GM19452 (cell line): ENCODE measurements at regions not wholly inside any gene's neighbourhood (a gene's known extent, or its start where the extent isn't known, plus 50 kb on each side); places are given as distances from the start of the nearest gene placed in this dataset.

Experiments used
- ATAC-seq: cut with Tn5 transposase; IDR thresholded peaks from one replicate; pipeline ENCODE4 v1.9.1; 2021; ENCODE audit not compliant: unreplicated experiment

- no peak for ATAC-seq
These were observed 217.5 kb upstream of the DKK2 start for GRCh38 chr4:107253579-107254068.

- ATAC-seq = no peak
These were observed 217.0 kb upstream of the DKK2 start for GRCh38 chr4:107253090-107253489.

GRCh38 chr4:107252571-107252970 lies 216.5 kb upstream of the DKK2 start:
- no peak for ATAC-seq

- no peak for ATAC-seq
These were observed 212.5 kb upstream of the DKK2 start for GRCh38 chr4:107248571-107248970.

GRCh38 chr4:107247738-107248137 lies 211.6 kb upstream of the DKK2 start:
- ATAC-seq = no peak

GRCh38 chr4:107246761-107247160 lies 210.6 kb upstream of the DKK2 start:
- no peak for ATAC-seq

GRCh38 chr4:107243141-107243781 lies 207.1 kb upstream of the DKK2 start:
- ATAC-seq = no peak

- ATAC-seq = no peak
These were observed 184.9 kb upstream of the DKK2 start for GRCh38 chr4:107220976-107221375.

GRCh38 chr4:107219681-107220080 lies 183.6 kb upstream of the DKK2 start:
- no peak for ATAC-seq

GRCh38 chr4:107216379-107216778 lies 180.3 kb upstream of the DKK2 start:
- no peak for ATAC-seq

- no peak for ATAC-seq
These were observed 179.1 kb upstream of the DKK2 start for GRCh38 chr4:107215222-107215621.

GRCh38 chr4:107213880-107214279 lies 177.8 kb upstream of the DKK2 start:
- no peak for ATAC-seq

GRCh38 chr4:107213410-107213809 lies 177.3 kb upstream of the DKK2 start:
- no peak for ATAC-seq

- no peak for ATAC-seq
These were observed 176.5 kb upstream of the DKK2 start for GRCh38 chr4:107212565-107212964.

- no peak for ATAC-seq
These were observed 174.5 kb upstream of the DKK2 start for GRCh38 chr4:107210450-107211239.

- no peak for ATAC-seq
These were observed 167.6 kb upstream of the DKK2 start for GRCh38 chr4:107203733-107204132.

- ATAC-seq = no peak
These were observed 166.6 kb upstream of the DKK2 start for GRCh38 chr4:107202744-107203143.

- no peak for ATAC-seq
These were observed 161.0 kb upstream of the DKK2 start for GRCh38 chr4:107197121-107197520.

GRCh38 chr4:107196312-107196711 lies 160.2 kb upstream of the DKK2 start:
- ATAC-seq = no peak

GRCh38 chr4:107194005-107194404 lies 157.9 kb upstream of the DKK2 start:
- ATAC-seq = no peak

- no peak for ATAC-seq
These were observed 156.5 kb upstream of the DKK2 start for GRCh38 chr4:107192601-107193000.

GRCh38 chr4:107187091-107187490 lies 151.0 kb upstream of the DKK2 start:
- ATAC-seq = no peak
